ENCODE measurements at regions not wholly inside any gene's neighbourhood (a gene's known extent, or its start where the extent isn't known, plus 50 kb on each side); places are given as distances from the start of the nearest gene placed in this dataset.

GRCh38 chr13:78826936-78827335, 168.0 kb upstream of the OBI1 start:
- TF ChIP-seq CTCF (IDR thresholded peaks at IDR 0.05) (no peak), POLR2A (IDR thresholded peaks at IDR 0.05) (no peak)

Measured in adrenal gland (tissue), 5 donors.